GM04503 (cell line): ENCODE measurements at regions not wholly inside any gene's neighbourhood (a gene's known extent, or its start where the extent isn't known, plus 50 kb on each side); places are given as distances from the start of the nearest gene placed in this dataset.

Source experiments
- DNase-seq: peaks from one replicate; pipeline ENCODE4 v3.0.0-alpha.2; 2012; ENCODE audit warnings: low read depth

DNA sequence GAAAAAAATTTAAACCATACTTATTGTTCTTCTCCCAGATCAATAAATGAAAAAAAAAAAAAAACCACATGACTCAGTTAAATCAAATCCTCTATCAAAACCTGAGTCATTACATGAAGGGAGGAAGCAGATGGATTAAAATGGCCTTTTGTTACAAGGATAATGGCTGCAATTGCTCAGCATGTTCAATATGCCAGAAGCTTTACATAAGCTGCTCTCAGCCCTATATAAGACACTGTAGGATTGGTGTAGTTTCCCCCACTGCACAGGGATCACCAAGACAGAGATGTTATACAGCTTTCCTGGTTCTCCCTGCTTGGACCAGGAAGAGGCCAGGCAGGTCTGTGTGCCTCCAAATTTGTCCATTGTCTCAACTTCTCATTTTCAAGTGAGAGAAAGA, 101.6 kb upstream of the MAP1B start:
- DNase-seq, result no peak

DNA sequence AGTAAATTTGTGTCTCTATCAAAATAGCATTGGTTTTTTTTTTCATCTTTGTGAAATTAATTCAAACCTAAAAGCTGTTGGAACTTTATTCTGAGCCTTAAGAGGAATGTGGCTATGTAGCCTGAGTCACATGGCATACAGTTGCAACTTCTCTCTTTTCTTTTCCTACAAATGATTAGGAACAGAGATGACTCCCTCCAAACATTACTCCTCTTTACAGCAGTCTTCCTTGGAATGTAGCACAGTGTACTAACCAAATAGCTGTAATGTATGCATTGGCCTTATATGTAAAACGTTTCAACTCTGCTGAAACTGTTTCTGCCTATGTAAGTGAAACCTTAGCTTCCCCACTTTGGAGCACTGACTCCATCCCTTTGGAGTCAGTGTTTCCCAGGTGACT, 100.9 kb upstream of the MAP1B start:
- no peak for DNase-seq

- no peak for DNase-seq
Measured at GRCh38 chr5:72007336-72008111, 99.8 kb upstream of the MAP1B start.

DNA sequence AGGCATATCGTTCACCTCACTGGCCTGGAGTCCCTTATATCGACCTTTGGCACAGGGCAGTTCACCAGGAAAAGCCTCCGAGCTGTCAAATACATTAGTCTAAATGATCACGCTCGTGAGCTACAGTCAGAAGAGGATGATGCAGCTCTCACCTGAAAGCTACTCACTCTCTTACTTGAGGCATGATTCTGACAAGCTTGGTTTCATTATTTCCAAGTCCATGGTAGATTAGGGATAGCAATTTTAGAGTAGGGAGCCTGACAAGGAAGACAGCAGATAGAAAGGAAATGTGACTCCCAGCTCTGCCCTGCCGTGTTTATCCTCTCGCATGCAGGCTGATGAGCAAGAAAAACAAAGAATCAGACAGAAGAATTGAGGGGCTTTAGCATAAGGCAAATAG, 98.0 kb upstream of the MAP1B start:
- no peak for DNase-seq

GRCh38 chr5:72010430-72010829, 96.8 kb upstream of the MAP1B start:
- no peak for DNase-seq

DNA sequence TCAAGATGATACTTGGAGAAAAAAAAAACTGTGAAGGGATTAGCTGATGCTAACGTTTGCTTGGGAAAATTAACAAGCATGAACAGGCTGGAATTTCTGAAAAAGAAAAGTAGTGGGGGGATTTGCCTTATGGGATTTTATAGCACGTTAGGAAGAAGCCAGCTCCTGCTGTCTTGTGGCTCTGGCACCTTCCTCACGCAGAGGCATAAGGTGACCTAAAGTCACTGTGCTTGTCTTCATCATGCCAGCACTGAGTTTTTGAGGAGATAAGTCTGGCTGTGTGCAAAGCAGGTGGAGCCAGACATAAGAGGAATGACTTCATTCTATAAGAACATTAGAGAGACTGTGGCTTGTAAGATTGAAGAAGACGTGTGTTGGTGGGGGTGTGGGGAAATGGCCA, 94.4 kb upstream of the MAP1B start:
- no peak for DNase-seq

GRCh38 chr5:72013766-72014624, 93.3 kb upstream of the MAP1B start:
- DNase-seq, result no peak

DNA sequence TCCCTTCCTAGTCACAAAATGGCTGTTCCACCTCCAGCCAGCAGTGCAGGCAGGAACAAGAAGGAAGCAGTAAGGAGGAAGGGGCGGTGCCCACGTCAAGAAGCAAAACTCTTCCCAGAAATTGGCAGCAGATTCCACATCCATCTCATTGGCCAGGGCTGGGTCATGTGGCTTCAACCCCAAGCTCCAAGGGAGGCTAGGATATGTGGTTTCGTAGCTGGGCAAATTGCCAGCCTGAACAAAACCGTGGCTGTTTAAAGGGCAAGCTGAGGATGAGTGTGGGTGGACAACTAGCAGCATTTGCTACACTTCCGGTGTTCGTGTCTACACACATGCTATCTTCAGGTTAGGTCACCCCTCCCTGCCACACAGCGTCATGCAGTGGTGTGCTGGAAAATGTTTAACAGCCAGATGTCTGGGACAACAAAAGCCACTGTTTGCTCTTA, 92.1 kb upstream of the MAP1B start:
- DNase-seq, result no peak

- no peak for DNase-seq
Measured at GRCh38 chr5:72018143-72018803, 89.0 kb upstream of the MAP1B start.

GRCh38 chr5:72020161-72020983, 86.9 kb upstream of the MAP1B start:
- no peak for DNase-seq

DNA sequence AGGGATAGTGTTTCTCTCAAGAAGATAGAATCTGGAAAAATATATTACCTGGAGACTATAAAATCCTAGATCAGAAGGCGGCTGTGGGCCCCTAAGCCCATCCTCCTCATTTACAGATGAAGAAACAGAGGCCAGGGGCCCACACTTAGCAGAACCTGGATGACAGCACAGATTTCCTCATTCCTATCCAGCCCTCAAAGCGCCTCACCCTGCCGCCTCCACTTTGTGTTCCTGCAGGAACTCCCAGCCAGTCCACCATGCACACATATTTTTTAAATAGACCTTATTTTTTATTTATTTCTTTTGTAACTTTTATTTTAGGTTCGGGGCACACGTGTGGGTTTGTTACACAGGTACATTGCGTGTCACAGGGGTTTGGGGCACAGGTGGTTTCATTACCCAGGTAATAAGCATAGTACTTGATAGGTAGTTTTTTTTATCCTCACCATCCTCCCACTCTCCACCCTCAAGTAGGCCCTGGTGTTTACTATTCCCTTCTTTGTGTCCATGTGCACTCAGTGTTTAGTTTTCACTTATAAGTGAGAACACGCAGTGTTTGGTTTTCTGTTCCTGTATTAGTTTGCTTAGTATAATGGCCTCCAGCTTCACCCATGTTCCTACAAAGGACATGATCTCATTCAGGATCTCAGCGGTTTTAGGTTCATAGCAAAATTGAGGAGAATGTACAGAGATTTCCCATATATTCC, 85.5 kb upstream of the MAP1B start:
- no peak for DNase-seq

- DNase-seq, result no peak
Measured at GRCh38 chr5:72028382-72028781, 78.9 kb upstream of the MAP1B start.

GRCh38 chr5:72030237-72030636, 77.0 kb upstream of the MAP1B start:
- DNase-seq, result no peak

DNA sequence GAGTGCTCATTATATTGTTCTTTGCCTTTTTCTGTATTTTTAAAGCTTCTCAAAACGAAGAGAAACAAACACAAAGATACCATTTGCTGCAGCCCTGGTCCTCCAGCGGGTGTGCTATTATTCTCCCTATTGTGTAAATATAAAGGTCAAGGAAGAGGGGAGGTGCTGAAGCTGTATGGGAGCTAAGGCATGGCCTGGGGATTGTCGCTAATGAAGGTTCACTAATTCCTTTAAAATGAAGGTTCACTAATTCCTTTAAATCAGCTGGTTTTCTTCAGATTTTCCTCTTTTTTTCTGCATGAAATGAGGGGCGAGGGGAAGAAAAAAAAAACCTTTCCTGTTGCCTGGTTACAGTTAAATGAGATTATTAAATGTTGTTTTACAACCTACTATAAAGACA, 74.5 kb upstream of the MAP1B start:
- DNase-seq, result no peak

- no peak for DNase-seq
Measured at GRCh38 chr5:72034770-72035169, 72.5 kb upstream of the MAP1B start.

DNA sequence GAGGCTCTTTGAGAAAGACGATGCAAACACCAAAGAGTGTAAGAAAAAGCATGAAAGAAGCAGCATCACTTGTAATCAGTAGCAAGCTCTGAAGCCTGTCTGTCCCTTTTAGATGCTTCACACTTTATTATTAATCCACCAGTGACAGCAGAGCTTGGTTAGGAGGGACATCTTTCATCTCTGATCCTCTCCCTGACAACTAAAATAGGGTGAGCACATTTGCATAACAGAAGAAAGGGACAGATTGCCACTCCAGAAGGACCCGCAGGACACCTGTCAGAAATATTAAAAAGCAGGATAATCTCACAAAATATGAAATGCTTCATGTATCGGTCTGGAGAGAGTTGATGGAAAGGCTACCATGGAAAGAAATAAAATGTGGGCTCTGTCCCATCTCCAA, 71.4 kb upstream of the MAP1B start:
- no peak for DNase-seq

- no peak for DNase-seq
Measured at GRCh38 chr5:72036951-72037350, 70.3 kb upstream of the MAP1B start.

DNA sequence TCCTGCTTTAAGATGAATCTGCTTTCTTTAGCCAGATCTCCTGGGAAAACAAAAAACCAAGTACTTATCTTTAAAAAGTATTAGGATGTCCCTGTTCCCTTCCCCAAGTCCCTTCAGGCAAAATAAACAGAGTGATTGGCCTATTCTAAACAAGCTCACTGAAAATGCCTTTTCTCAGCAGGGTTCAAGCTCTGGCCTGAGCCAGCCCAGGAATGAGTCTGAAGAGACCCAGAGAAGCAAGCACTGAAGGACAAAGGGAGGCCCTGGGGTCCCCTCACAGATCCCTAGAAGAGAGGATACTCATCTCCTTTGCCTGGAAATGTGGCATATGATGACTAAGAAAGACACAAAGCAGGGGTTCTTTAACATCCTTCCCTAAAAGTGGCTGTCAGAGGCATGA, 66.8 kb upstream of the MAP1B start:
- no peak for DNase-seq

DNA sequence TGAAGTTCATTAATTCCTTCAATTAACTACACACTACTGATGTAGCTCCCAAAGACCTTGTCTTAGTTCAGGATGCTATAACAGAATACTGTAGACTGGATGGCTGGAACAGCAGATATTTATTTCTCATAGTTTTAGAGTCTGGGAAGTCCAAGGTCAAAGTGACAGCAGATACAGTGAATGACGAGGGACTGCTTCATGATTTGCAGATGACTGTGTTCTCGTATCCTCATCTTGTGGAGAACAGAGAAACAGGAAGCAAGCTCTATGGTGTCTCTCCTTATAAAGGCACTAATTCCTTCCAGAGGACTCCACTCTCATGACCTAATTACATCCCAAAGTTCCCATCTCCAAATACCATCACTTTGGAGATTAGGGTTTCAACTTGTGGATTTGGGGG, 65.6 kb upstream of the MAP1B start:
- no peak for DNase-seq

GRCh38 chr5:72042097-72042496, 65.2 kb upstream of the MAP1B start:
- DNase-seq, result no peak

GRCh38 chr5:72045692-72046091, 61.6 kb upstream of the MAP1B start:
- no peak for DNase-seq
